ENCODE measurements at regions not wholly inside any gene's neighbourhood (a gene's known extent, or its start where the extent isn't known, plus 50 kb on each side); places are given as distances from the start of the nearest gene placed in this dataset.

DNA sequence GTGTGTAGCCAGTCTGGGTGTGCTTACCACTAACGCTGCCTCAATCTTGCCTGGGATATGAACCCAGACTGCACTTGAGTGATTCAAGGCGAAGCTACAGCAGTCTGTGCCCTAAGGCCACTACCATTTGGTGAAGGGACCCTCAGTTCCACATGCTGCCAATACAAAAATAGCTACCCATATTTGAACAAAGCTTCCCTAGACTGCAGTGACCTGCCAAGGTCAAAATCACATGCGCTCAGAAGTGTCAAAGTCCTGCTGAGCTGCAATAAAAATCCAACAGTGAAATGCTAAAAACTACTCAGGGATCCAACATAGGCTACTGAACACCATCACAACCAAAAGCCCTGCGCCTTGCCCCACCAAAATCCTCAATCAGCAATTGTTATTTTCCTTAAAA lies 472.3 kb upstream of the VSTM2A start:
- WGBS, 5 donors = 66 to 95% (median 81%) methylated on average over 4 of the region's 4 CpGs
- H3K4me3 ChIP-seq = no peak overlapping the region
- peaks cover 0 to 36% (median 12%) of the 10 kb centered on the region in 8 donors for H3K9me3 ChIP-seq
- H3K27ac ChIP-seq = no peak overlapping the region
- TF ChIP-seq POLR2A (IDR thresholded peaks at IDR 0.05) (no peak), POLR2AphosphoS5 (IDR thresholded peaks at IDR 0.05) (no peak)
- TF ChIP-seq, protein P1, sequence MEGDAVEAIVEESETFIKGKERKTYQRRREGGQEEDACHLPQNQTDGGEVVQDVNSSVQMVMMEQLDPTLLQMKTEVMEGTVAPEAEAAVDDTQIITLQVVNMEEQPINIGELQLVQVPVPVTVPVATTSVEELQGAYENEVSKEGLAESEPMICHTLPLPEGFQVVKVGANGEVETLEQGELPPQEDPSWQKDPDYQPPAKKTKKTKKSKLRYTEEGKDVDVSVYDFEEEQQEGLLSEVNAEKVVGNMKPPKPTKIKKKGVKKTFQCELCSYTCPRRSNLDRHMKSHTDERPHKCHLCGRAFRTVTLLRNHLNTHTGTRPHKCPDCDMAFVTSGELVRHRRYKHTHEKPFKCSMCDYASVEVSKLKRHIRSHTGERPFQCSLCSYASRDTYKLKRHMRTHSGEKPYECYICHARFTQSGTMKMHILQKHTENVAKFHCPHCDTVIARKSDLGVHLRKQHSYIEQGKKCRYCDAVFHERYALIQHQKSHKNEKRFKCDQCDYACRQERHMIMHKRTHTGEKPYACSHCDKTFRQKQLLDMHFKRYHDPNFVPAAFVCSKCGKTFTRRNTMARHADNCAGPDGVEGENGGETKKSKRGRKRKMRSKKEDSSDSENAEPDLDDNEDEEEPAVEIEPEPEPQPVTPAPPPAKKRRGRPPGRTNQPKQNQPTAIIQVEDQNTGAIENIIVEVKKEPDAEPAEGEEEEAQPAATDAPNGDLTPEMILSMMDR (IDR thresholded peaks at IDR 0.05 in 8 of 11, conservative IDR thresholded peaks at IDR 0.05 in 3 of 11) = no peak
- H3K36me3 ChIP-seq = no peaks in the 10 kb centered on the region
- no peak for DNase-seq
- intact Hi-C loops (cut with DNase I; ENCODE audit: low total_unique reads) = no loop called here
- no peaks in the 10 kb centered on the region for H3K27me3 ChIP-seq (replicated peaks in 1 of 7)
- H3K4me1 ChIP-seq = no peaks in the 10 kb centered on the region

DNA sequence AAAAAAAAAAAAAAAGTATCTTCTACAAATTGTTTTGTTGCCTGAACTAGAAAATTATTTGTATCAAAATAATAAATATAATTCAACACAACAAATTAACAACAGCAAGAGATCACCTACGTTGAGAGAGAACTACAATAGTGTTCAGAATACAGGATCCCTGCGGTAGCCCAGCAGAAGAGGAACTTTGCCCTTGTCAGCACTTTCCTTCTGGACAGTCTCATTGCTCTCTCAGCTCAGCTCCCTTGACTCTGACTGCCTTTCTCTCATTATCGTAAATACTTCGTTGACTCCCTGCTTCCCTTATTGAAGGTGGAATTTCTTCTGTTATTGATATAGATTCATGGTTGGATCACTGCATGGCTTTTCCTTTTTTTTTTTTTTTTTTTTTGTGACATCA lies 469.5 kb upstream of the VSTM2A start:
- H3K36me3 ChIP-seq = no peaks in the 10 kb centered on the region
- no peaks in the 10 kb centered on the region for H3K4me1 ChIP-seq
- peaks cover 0 to 25% (median 11%) of the 10 kb centered on the region in 8 donors for H3K9me3 ChIP-seq
- no peak overlapping the region for H3K4me3 ChIP-seq
- intact Hi-C loops (cut with DNase I; ENCODE audit: low total_unique reads) = no loop called here
- DNase-seq = no peak
- 59 to 73% (median 72%) methylated on average over 4 of the region's 4 CpGs for WGBS, 5 donors
- no peak overlapping the region for H3K27ac ChIP-seq
- TF ChIP-seq POLR2A (IDR thresholded peaks at IDR 0.05) = no peak
- TF ChIP-seq POLR2AphosphoS5 (IDR thresholded peaks at IDR 0.05) = no peak
- TF ChIP-seq, protein P1 (IDR thresholded peaks at IDR 0.05 in 8 of 11, conservative IDR thresholded peaks at IDR 0.05 in 3 of 11) = no peak
- no peaks in the 10 kb centered on the region for H3K27me3 ChIP-seq (replicated peaks in 1 of 7)

DNA sequence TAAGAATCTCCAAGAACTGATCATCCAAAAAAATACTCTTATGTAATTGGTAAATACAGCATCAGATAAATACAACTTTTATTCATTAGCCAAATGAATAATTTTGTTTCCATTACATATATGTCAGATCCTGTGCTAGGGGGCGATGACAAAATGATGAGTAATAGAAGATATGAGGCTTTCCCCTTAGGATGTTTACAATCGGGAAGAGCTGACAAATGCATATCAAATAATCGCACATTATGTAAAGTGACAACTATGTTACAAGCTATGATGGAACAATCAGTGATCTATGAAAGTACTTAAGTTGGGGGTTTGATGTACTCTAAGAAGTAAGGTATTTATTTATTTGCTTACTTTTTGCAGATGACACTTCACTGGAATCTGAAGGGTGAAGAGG lies 465.6 kb upstream of the VSTM2A start:
- WGBS, 5 donors = 86 to 90% (median 88%) methylated on average over 3 of the region's 3 CpGs
- intact Hi-C loops (cut with DNase I; ENCODE audit: low total_unique reads) = no loop called here

DNA sequence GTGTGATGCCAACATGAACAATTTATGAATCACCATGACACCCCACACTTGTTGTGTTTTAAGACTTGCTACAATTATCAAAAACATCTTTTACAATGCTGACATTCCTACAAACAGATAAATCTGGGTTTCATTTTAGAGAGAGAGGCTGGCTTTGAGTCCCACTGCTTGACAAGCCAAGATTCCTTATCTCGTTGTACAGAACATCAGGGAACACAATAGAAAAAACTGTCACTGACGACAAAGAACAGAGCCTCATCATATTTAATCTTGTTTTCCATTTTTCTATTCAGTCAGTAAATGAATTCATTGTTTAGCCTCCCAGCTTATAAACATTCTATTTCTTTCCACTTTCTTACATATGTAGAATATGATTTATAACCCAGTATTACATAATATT lies 461.6 kb upstream of the VSTM2A start:
- Histone ChIP-seq H3K9me3 (peaks cover 0 to 36% (median 25%) of the 10 kb centered on the region in 8 donors), H3K4me1 (no peaks in the 10 kb centered on the region), H3K36me3 (no peaks in the 10 kb centered on the region), H3K27ac (no peak overlapping the region), H3K27me3 (replicated peaks in 1 of 7) (no peaks in the 10 kb centered on the region), H3K4me3 (no peak overlapping the region)
- 32 to 83% (median 76%) methylated on average over 2 of the region's 2 CpGs for WGBS, 5 donors
- no peak for DNase-seq
- intact Hi-C loops (cut with DNase I; ENCODE audit: low total_unique reads) = no loop called here
- TF ChIP-seq, protein P1 (IDR thresholded peaks at IDR 0.05 in 8 of 11, conservative IDR thresholded peaks at IDR 0.05 in 3 of 11) = no peak
- no peak for TF ChIP-seq POLR2A (IDR thresholded peaks at IDR 0.05)
- TF ChIP-seq POLR2AphosphoS5 (IDR thresholded peaks at IDR 0.05) = no peak

More for the DNA sequence above, 465.6 kb upstream of the VSTM2A start:
- no peaks in the 10 kb centered on the region for H3K4me1 ChIP-seq
- no peaks in the 10 kb centered on the region for H3K36me3 ChIP-seq
- DNase-seq = no peak
- peaks cover 0 to 24% (median 13%) of the 10 kb centered on the region in 8 donors for H3K9me3 ChIP-seq
- no peak overlapping the region for H3K4me3 ChIP-seq
- no peaks in the 10 kb centered on the region for H3K27me3 ChIP-seq (replicated peaks in 1 of 7)
- H3K27ac ChIP-seq = no peak overlapping the region
- TF ChIP-seq POLR2AphosphoS5 (IDR thresholded peaks at IDR 0.05) (no peak), POLR2A (IDR thresholded peaks at IDR 0.05) (no peak)
- TF ChIP-seq, protein P1 (IDR thresholded peaks at IDR 0.05 in 8 of 11, conservative IDR thresholded peaks at IDR 0.05 in 3 of 11) = no peak

Measured in spleen (tissue), 11 donors.